GM18858 (cell line): ENCODE measurements at regions not wholly inside any gene's neighbourhood (a gene's known extent, or its start where the extent isn't known, plus 50 kb on each side); places are given as distances from the start of the nearest gene placed in this dataset.

ENCODE experiments used
- ATAC-seq: cut with Tn5 transposase; IDR thresholded peaks from one replicate; pipeline ENCODE4 v1.9.1; 2021; ENCODE audit not compliant: unreplicated experiment

DNA sequence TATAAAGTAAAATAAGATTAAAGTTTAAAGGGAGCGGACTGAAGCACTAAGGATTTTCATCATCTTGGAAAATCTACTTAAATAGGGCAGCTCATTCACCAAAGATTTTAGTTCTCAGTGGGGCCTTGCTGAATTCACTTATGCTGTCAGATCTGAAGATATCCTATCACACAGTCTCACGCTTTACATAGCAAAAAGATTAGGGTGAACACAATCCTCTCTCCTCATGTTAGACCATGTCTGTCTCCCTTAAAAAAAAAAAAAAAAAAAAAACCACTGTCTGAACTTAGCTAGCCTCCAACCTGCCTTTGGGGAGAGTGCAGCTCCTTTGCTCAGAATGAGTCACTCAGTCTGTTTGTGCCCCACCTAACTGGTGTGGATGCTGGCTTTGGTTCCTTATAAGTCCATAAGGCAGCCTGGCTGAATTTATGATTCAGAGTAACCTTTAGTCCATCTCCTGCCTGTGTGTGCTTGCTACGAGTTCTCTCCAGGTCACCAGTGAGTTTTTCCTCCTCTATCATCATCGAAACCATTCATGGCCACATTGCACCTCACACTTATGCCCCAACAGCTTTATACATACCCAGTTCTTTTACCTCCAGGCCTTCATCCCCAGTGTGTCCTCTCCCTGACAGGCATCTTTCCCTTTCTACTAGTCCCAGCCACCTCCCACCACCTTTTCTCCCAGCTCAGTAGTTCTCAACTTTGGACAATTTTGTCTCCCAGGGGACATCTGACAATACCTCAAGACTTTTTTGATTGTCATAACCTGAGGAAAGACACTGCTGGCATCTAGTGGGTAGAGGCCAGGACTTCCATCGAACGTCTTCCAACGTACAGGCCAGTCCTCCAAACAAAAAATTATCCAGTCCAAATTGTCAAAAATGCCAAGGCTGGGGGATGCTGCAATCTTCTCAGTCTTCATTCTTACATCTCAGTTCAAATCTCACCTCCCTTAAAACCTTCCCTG lies 220.7 kb upstream of the EMCN start:
- peak; percentile 49 for ATAC-seq

DNA sequence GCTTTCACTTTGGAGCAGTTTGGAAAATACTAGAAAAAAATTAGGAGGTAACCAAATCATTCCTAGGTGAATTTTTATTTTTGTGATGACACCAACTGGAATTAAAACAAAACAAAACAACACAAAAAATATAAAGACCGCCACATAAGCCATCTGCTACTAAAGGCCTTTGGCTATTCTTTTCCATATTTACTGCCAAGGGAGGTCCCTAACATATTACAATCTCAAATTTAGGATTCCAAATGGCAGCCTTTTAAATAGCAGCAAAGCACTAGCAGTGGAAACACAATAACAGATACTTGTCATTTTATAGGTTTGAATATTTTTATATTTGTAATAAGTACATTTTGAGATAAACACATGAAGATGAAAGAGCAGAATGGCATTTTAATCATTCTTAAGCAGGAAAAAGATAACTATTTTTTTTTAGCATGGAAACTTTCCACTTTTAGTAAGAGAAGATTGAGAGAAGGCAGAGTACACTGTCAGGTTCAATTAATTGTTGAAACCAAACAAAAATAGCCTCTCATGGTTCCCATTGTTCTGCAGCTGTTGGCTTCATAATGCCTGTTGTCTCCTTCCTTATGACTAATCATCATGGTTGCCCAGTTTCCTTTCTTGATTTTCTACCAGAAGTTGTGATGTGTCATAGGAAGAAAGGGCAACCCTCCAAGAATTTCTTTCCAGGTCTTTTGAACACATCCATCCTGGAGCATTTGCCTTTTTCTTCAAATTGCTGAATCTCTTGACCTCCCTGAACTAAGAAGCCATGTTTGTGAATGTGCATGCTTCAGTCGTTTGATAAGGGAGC lies 219.0 kb upstream of the EMCN start:
- no peak for ATAC-seq

DNA sequence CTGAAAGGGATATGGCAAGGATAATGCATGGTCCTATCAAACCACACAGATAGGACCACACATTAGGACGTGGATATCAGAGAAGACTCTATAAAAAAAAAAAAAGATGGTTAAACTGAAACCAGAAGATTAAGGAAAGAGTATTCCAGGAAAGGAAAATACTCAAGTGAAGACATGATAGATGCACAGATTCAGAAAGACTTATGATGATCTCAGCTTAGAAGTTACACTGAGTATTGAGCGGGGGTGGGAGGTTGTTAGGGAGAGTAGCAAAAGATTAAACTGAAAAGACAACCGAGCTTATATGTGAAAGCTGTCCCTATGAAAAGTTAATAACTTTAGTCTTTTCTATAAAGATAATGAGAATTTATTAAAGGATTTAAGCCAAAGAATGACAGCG lies 211.0 kb upstream of the EMCN start:
- no peak for ATAC-seq

DNA sequence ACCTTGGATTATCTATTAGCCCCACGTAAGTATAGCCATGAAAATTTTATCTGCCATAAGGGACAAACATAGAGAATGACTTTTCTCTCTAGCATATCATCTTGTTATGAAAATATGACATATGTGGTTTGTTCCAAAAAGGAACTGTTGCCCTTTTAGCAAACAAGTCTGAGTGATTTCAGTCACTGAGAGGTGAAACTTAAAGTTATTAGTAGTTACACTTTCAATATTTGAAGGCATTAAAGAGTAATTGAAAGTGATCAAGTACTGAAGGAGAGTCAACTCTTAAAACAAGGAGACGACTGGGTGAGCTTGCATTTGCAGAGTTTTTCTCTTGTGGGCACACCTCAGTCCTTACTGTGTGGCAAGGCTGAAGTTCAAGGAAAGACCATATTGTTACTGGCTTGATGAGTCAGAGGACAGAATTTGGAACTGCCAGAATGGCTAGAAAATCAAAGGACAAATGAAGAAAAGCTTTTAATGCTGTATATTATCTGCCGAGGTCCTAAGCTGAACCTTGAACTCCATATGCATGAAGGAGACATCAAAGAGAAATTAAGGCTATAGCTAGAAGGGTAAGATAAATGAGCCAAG lies 205.1 kb upstream of the EMCN start:
- ATAC-seq, result peak; percentile 84

DNA sequence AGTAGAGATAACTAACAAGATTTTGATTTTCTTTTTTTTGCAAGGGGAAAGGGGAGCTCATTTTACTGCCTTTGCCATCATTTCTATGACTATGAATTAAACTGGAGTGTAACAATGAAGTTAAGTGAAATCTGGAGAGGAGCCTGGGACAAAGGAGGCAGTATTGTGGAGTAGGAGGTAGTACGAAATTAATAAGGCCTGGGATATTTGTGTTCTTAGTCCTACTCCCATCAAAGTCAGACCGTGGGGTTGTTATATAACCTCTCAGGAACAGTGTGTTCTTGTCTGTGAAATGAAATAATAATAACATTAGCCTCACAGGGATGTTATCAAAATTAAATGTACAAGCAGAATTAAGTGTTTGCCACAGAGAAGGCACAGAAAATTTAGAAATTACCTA lies 204.3 kb upstream of the EMCN start:
- ATAC-seq, result no peak

DNA sequence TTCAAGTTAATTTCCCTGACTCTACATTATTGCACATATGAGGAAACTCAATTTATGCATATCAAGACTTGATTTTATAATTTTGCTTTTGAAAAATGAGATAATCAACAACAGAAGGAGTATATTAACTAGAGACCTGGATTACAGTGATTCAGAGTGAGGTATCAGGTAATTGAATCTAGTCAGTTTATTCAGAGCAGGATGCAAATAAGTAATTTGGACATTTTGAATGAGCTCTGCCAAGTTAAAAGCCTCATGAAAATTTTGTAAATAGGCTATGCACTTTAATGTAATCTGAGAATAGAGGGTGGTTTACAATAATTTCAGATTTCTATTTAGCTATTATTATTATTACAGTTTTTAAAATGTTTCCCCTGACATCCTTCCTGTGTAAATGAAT lies 203.7 kb upstream of the EMCN start:
- no peak for ATAC-seq

DNA sequence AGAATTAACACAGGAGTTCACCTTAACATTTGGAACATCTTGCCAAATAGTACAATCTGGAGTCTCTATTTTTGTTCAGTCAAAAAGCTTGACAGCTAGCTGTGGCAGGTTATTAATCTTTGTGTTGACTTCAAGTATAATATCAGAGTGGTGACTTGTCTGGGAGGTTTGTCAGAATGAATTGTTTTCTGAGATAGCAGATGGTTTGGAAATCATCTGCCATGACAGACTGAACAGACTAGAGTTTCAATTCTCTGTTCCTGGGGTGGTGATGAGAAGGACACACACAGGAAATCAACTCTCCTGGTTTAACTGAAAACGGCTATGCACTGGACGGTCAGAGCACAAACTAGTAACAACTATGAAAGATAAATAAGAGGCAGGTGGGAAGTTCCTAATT lies 203.3 kb upstream of the EMCN start:
- ATAC-seq, result no peak

DNA sequence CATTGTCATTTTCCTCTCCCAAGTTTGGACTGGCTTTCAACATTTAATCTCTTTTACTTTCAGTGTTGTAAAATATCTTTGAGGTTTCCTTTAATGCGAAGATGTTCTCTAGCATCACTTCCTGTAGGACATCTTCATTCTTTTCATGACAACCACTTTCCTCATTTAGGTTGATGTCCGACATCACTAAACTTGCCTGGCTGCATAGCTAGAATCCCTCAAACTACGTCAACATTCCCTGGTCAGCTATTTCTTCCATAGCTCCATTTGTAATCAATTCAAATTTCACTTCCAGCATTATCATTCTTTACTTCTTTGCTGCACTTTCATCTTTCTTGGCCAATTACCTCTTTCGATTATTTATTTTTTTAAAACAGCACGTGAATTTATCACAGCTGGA lies 198.6 kb upstream of the EMCN start:
- ATAC-seq, result no peak

DNA sequence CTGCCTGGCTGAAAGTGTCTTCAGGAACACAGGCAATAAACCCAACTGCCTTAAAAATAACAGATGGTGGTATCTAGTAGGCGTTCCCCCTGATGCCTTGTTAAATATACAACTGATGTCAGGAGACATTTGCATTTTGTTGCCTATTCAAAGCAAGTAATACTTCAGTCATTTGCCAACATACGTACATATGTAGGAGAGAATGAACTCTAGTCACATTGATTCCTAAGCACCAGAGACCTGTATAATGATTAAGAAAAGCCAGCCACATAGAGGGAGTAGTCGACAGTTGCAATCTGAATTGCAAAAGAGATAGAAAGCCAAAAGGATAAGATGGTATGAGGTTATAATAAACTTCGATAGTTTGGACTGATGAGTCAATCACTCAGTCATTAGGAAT lies 191.0 kb upstream of the EMCN start:
- ATAC-seq, result no peak

DNA sequence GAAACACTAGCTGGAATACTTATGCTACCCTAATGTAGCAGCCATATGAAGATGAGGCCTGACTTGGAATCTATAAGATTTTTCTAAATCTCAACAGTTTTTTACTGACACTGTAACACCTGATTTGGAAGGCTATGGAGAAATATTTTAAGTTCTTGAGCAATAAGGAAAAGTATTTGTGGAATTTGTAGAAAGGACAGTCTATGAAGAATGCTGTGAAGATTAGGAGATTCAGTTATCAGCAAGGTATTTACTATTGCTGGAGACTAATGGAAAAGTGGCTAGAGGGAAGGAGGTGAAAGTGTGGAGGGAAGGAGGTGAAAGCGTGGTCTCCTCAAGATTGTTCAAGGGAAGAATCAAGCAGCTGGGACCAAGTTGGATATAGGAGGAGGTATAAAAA lies 190.0 kb upstream of the EMCN start:
- ATAC-seq, result no peak

DNA sequence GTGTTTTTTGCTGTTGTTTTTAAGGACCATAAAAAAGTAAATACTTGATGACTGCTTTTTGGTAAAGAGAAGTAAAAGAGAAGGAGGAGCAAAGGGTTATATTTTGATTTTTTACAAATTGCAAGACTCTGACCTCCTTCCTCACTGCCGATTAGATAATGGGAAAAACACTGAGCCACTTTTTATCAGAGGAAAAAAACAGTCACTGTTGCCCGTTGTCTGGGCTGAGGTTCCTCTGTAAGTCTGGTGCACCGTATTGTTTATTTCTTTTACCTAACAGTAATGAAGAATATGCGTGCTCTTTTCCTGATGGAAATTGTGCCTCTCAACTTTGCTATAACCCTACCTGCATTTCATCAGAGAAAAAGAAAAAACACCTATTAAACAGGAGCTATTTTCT lies 178.7 kb upstream of the EMCN start:
- no peak for ATAC-seq

DNA sequence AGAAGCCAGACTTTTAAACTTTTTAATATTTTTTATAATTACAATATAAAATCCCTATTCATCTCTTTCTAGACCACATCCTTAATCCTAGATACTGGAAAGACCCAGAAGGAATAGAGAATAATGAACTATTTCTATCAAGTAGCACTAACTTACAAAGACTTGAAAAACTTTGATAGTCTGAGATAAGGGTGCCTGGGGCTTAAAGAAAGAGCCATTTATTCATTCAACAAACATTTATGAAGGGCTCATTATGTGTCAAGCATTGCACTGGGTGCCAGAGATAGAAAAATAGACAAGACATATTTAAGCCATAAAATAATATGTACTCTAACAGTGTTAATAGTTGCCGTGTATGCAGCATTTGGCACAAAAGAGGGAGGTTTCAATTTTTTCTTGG lies 178.0 kb upstream of the EMCN start:
- ATAC-seq, result no peak

DNA sequence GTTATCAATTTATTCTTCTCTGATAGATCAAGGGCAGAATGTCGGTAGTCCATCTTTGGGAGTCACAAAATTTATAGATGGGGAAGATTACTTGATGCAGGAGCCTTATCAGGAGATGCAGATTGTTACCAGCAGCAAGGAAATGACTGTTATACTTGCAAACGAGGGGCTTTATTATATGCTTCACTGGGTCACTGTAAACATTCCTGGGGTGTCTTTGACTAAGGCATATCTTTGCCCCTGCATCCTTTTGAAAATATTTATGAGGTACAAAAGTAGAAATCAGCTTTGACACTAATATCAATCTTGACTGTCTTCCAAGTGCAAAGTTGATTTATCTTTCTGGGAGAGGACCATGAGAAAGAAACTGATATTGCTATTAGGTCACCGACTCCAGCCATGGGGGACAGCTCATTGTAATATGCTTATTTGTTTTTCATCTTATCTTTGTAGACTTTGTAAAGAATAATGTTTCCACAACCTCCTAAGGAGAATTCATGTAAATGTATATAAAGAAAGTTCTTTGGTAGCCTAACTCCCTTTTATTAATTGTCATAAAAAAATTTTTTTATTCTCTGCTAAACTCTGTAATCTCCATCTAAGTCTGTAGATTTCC lies 177.3 kb upstream of the EMCN start:
- no peak for ATAC-seq

DNA sequence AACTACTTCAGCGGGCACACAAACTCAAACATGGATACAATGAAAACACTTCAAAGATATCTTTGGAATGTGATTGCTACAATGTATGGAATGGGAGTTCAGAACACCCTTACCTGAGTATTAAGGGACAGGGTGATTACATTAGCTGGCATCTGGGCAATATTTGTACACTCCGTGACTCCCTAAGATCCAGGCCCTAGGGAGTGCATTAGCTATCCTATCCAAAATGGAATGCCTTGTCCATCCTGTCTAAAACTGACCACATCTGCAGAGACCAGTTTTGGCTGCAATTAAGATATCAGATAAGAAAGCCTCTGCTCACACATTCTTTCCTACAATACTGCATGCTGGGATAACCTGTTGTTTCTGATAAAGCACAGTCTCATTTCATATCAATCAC lies 176.6 kb upstream of the EMCN start:
- no peak for ATAC-seq

DNA sequence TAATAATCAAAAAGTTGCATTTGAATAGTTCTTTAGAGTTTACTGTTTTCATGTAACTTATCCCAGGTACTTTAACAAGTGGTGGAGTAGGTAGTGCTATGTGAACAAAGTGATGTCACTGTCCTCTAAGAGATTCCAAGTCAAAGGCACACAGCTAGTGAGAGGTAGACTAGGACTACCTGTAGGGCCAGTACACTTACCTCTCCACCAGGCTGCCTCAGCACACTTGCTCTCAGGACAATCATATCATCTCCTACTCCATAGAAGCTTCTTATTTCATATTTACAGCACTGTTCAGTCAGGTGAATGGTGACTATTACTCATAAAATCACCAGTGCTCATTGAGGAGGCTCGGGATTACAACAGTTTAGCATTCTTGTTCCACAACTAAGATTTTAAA lies 173.0 kb upstream of the EMCN start:
- no peak for ATAC-seq

DNA sequence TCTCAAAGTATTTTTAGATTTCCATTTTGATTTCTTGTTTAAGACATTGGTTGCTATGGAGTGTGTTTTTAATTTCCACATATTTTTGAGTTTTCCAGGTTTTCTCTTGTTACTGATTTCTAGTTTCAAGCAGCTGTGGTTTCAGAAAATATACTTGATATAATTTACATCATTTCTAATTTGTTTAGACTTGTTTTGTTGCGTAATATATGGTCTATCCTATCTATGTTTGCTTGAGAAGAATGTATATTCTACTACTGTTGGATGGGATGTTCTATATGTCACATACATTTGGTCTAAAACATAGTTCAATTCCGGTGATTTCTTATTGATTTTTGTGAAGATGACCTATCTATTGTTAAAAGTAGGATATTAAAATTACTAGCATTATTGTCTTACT lies 170.5 kb upstream of the EMCN start:
- no peak for ATAC-seq

DNA sequence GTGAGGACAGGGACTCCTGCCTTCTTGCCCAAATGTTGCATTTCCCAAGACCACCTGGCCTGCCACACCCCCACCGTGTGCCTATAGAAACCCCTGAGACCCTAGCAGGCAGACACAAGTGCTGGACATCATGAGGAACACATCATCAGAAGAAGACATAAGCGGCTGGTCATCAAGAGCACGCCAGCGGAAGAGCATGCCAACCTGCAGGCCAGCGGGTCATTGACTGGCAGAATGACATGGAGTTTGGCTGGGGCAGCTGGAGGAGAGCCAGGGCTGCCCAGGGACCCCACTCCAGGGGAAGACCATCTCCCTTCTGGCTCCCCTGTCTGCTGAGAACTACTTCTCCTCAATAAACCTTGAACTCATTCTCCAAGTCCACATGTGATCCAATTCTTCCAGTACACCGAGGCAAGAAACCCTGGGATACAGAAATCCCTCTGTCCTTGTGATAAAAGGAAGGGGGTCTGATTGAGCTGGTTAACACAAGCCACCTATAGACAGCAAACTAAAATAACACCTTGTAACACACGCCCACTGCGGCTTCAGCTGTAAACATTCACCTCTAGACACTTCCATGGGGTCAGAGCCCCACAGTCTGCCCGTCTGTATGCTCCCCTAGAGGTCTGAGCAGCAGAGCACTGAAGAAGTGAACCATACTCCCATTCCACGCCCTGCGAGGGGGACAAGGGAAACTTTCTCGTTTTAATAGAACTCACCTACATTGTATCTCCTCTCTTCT lies 164.8 kb upstream of the EMCN start:
- ATAC-seq, result no peak

DNA sequence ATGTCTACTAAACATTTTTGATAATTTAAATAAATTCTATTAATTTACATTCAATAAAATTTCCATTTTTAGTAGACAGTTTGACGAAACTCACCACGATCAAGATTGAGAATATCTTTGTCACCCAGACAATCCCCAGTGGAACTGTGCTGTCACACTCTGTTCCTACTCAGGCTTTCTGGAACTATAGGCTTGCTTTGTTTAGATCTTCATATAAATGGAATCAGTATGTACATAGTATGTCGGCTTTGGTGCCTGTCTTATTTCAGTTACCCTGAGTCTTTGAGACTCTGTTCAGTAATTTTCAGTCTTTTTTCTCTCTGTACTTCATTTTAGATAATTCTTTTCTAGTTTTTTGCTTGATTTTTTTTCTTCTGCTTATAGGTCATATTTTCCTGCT lies 163.5 kb upstream of the EMCN start:
- ATAC-seq, result no peak

DNA sequence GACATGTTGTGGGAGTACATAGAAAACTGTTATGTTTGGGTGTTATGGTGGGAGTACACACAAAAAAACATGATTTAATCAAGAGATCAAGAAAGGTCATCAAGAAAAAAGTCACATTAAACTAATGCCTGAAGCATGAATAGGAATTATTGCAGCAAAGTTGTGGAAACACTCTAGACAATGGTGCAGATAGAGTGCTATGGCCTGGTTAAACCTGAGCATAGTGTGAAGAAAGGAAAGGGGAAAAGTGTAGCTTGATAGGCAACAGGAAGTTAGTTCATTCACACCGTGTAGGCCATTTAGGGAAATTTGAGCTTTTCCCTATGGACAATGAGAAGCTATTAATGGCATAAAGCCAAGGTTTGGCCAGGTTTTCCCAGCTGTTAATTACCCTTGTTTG lies 162.1 kb upstream of the EMCN start:
- no peak for ATAC-seq

DNA sequence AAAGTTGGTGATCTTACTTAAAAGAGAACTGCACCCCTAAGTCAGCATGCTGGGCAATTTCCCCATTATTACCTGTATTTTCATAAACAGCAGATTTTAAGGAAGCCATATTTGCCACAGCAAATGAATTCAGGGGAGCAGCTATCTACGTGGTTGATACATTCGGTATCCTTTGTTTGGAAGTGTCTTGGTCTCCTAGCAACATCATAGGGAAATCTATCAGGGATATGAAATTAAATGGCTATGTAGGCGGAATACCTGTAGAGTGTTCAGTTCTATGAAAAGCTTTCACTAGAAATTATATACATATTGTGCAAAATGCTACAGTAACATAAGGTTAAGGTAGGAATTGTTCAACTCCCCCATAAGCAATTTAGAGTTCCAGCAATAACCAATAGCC lies 157.2 kb upstream of the EMCN start:
- no peak for ATAC-seq

DNA sequence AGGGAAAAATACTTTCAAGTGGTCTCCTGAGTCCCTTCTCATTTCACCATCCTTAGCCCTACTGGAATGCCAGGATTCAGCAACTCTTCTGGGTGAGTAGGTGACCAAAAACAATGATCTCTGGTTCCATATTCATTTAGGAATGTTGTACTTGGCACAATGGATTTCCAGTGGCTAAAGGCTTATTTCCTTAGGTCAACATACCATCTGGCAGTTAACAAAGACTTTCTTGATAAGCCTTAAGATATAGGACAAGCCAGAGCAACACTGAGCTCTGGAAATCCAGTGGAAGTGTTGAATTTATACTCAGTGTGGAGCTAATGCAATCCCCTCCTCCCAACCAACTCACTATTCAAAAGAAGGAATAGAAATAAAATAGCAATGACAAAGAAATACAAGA lies 139.4 kb upstream of the EMCN start:
- ATAC-seq, result no peak
